MM.1S (cell line): ENCODE measurements at regions not wholly inside any gene's neighbourhood (a gene's known extent, or its start where the extent isn't known, plus 50 kb on each side); places are given as distances from the start of the nearest gene placed in this dataset.

Experiments
- CTCF ChIP-seq: fragments of 300-600 bp; sonication (generic); IDR thresholded peaks from 2 replicates; pipeline ENCODE4 v1.5.1; 2016; ENCODE audit warnings: antibody characterized with exemption, low read length, mixed read lengths
- EZH2 ChIP-seq: fragments of 300-600 bp; sonication (generic); optimal IDR thresholded peaks from 2 replicates; pipeline ENCODE3; 2017; ENCODE audit warnings: low read depth, mild to moderate bottlenecking, antibody characterized with exemption, low read length, mixed read lengths
- EZH2phosphoT487 ChIP-seq: fragments of 300-600 bp; sonication (generic); IDR thresholded peaks from 2 replicates; pipeline ENCODE4 v1.6.1; 2018; ENCODE audit warnings: antibody characterized with exemption, low read length

- TF ChIP-seq CTCF (no peak), EZH2 (no peak), EZH2phosphoT487 (no peak)
Measured at GRCh38 chr4:45370408-45370807, 644.1 kb upstream of the GNPDA2 start.
